ENCODE measurements at regions not wholly inside any gene's neighbourhood (a gene's known extent, or its start where the extent isn't known, plus 50 kb on each side); places are given as distances from the start of the nearest gene placed in this dataset.

GRCh38 chr10:50936335-50936734 is 50.9 kb upstream of the A1CF start:
- no peak overlapping the region for H3K27ac Mint-ChIP-seq
- H3K36me3 Mint-ChIP-seq (ENCODE audit: low read depth): no peaks in the 10 kb centered on the region
- H3K9me3 Mint-ChIP-seq: no peaks in the 10 kb centered on the region
- no peak for DNase-seq (ENCODE audit: low spot score)
- no peak overlapping the region for H3K4me3 Mint-ChIP-seq
- H3K4me1 Mint-ChIP-seq (ENCODE audit: low read depth): no peaks in the 10 kb centered on the region
- H3K27me3 Mint-ChIP-seq (ENCODE audit: low read depth): no peaks in the 10 kb centered on the region

GRCh38 chr10:50937230-50937907 is 51.9 kb upstream of the A1CF start:
- Mint-ChIP-seq H3K4me1 (ENCODE audit: low read depth) (no peaks in the 10 kb centered on the region), H3K27ac (no peak overlapping the region), H3K4me3 (no peak overlapping the region), H3K27me3 (ENCODE audit: low read depth) (no peaks in the 10 kb centered on the region), H3K9me3 (no peaks in the 10 kb centered on the region), H3K36me3 (ENCODE audit: low read depth) (no peaks in the 10 kb centered on the region)
- no peak for DNase-seq (ENCODE audit: low spot score)

GRCh38 chr10:50941629-50942028 is 56.2 kb upstream of the A1CF start:
- H3K4me3 Mint-ChIP-seq: no peak overlapping the region
- no peaks in the 10 kb centered on the region for H3K4me1 Mint-ChIP-seq (ENCODE audit: low read depth)
- no peaks in the 10 kb centered on the region for H3K27me3 Mint-ChIP-seq (ENCODE audit: low read depth)
- DNase-seq (ENCODE audit: low spot score): no peak
- H3K36me3 Mint-ChIP-seq (ENCODE audit: low read depth): no peaks in the 10 kb centered on the region
- H3K9me3 Mint-ChIP-seq: no peaks in the 10 kb centered on the region
- H3K27ac Mint-ChIP-seq: no peak overlapping the region

GRCh38 chr10:50946991-50947781 is 61.8 kb upstream of the A1CF start:
- no peaks in the 10 kb centered on the region for H3K36me3 Mint-ChIP-seq (ENCODE audit: low read depth)
- DNase-seq (ENCODE audit: low spot score): no peak
- H3K4me3 Mint-ChIP-seq: no peak overlapping the region
- no peaks in the 10 kb centered on the region for H3K9me3 Mint-ChIP-seq
- no peaks in the 10 kb centered on the region for H3K27me3 Mint-ChIP-seq (ENCODE audit: low read depth)
- no peak overlapping the region for H3K27ac Mint-ChIP-seq
- no peaks in the 10 kb centered on the region for H3K4me1 Mint-ChIP-seq (ENCODE audit: low read depth)

GRCh38 chr10:50951365-50951764 is 65.9 kb upstream of the A1CF start:
- H3K27me3 Mint-ChIP-seq (ENCODE audit: low read depth): no peaks in the 10 kb centered on the region
- H3K36me3 Mint-ChIP-seq (ENCODE audit: low read depth): no peaks in the 10 kb centered on the region
- no peak for DNase-seq (ENCODE audit: low spot score)
- no peaks in the 10 kb centered on the region for H3K4me1 Mint-ChIP-seq (ENCODE audit: low read depth)
- H3K9me3 Mint-ChIP-seq: no peaks in the 10 kb centered on the region
- no peak overlapping the region for H3K27ac Mint-ChIP-seq
- H3K4me3 Mint-ChIP-seq: no peak overlapping the region

- Mint-ChIP-seq H3K9me3 (no peaks in the 10 kb centered on the region), H3K36me3 (ENCODE audit: low read depth) (no peaks in the 10 kb centered on the region), H3K4me3 (no peak overlapping the region), H3K27me3 (ENCODE audit: low read depth) (no peaks in the 10 kb centered on the region), H3K4me1 (ENCODE audit: low read depth) (no peaks in the 10 kb centered on the region), H3K27ac (no peak overlapping the region)
- DNase-seq (ENCODE audit: low spot score): no peak
These were observed 75.9 kb upstream of the A1CF start for GRCh38 chr10:50961297-50961696.

GRCh38 chr10:50963063-50963462 is 77.6 kb upstream of the A1CF start:
- Mint-ChIP-seq H3K27ac (no peak overlapping the region), H3K4me3 (no peak overlapping the region), H3K4me1 (ENCODE audit: low read depth) (no peaks in the 10 kb centered on the region), H3K36me3 (ENCODE audit: low read depth) (no peaks in the 10 kb centered on the region), H3K27me3 (ENCODE audit: low read depth) (no peaks in the 10 kb centered on the region), H3K9me3 (no peaks in the 10 kb centered on the region)
- DNase-seq (ENCODE audit: low spot score): no peak

GRCh38 chr10:50968386-50969091 is 83.1 kb upstream of the A1CF start:
- Mint-ChIP-seq H3K4me1 (ENCODE audit: low read depth) (no peaks in the 10 kb centered on the region), H3K9me3 (no peaks in the 10 kb centered on the region), H3K4me3 (no peak overlapping the region), H3K27ac (no peak overlapping the region), H3K27me3 (ENCODE audit: low read depth) (no peaks in the 10 kb centered on the region), H3K36me3 (ENCODE audit: low read depth) (no peaks in the 10 kb centered on the region)
- DNase-seq (ENCODE audit: low spot score): no peak

- Mint-ChIP-seq H3K36me3 (ENCODE audit: low read depth) (no peaks in the 10 kb centered on the region), H3K9me3 (no peaks in the 10 kb centered on the region), H3K4me1 (ENCODE audit: low read depth) (no peaks in the 10 kb centered on the region), H3K27ac (no peak overlapping the region), H3K27me3 (ENCODE audit: low read depth) (no peaks in the 10 kb centered on the region), H3K4me3 (no peak overlapping the region)
- DNase-seq (ENCODE audit: low spot score): no peak
These were observed 87.2 kb upstream of the A1CF start for GRCh38 chr10:50972591-50972990.

GRCh38 chr10:50981385-50981784 is 92.9 kb upstream of the PRKG1 start:
- H3K4me3 Mint-ChIP-seq: no peak overlapping the region
- no peaks in the 10 kb centered on the region for H3K4me1 Mint-ChIP-seq (ENCODE audit: low read depth)
- H3K27ac Mint-ChIP-seq: no peak overlapping the region
- DNase-seq (ENCODE audit: low spot score): no peak
- H3K36me3 Mint-ChIP-seq (ENCODE audit: low read depth): no peaks in the 10 kb centered on the region
- no peaks in the 10 kb centered on the region for H3K27me3 Mint-ChIP-seq (ENCODE audit: low read depth)
- no peaks in the 10 kb centered on the region for H3K9me3 Mint-ChIP-seq

GRCh38 chr10:50981904-50982303 is 92.4 kb upstream of the PRKG1 start:
- Mint-ChIP-seq H3K27me3 (ENCODE audit: low read depth) (no peaks in the 10 kb centered on the region), H3K27ac (no peak overlapping the region), H3K4me3 (no peak overlapping the region), H3K36me3 (ENCODE audit: low read depth) (no peaks in the 10 kb centered on the region), H3K4me1 (ENCODE audit: low read depth) (no peaks in the 10 kb centered on the region), H3K9me3 (no peaks in the 10 kb centered on the region)
- DNase-seq (ENCODE audit: low spot score): no peak

GRCh38 chr10:50982989-50983388 is 91.3 kb upstream of the PRKG1 start:
- Mint-ChIP-seq H3K4me3 (no peak overlapping the region), H3K27ac (no peak overlapping the region), H3K36me3 (ENCODE audit: low read depth) (no peaks in the 10 kb centered on the region), H3K9me3 (no peaks in the 10 kb centered on the region), H3K4me1 (ENCODE audit: low read depth) (no peaks in the 10 kb centered on the region), H3K27me3 (ENCODE audit: low read depth) (no peaks in the 10 kb centered on the region)
- no peak for DNase-seq (ENCODE audit: low spot score)

GRCh38 chr10:50987934-50988333 is 86.4 kb upstream of the PRKG1 start:
- no peak overlapping the region for H3K4me3 Mint-ChIP-seq
- H3K27ac Mint-ChIP-seq: no peak overlapping the region
- H3K9me3 Mint-ChIP-seq: no peaks in the 10 kb centered on the region
- H3K36me3 Mint-ChIP-seq (ENCODE audit: low read depth): no peaks in the 10 kb centered on the region
- DNase-seq (ENCODE audit: low spot score): no peak
- H3K4me1 Mint-ChIP-seq (ENCODE audit: low read depth): no peaks in the 10 kb centered on the region
- peaks cover 31% of the 10 kb centered on the region for H3K27me3 Mint-ChIP-seq (ENCODE audit: low read depth)

GRCh38 chr10:50988792-50989191 is 85.5 kb upstream of the PRKG1 start:
- no peak for DNase-seq (ENCODE audit: low spot score)
- Mint-ChIP-seq H3K9me3 (no peaks in the 10 kb centered on the region), H3K36me3 (ENCODE audit: low read depth) (no peaks in the 10 kb centered on the region), H3K27ac (no peak overlapping the region), H3K27me3 (ENCODE audit: low read depth) (peaks cover 38% of the 10 kb centered on the region), H3K4me1 (ENCODE audit: low read depth) (no peaks in the 10 kb centered on the region), H3K4me3 (no peak overlapping the region)
